Karpas-422 (cell line): ENCODE measurements at regions not wholly inside any gene's neighbourhood (a gene's known extent, or its start where the extent isn't known, plus 50 kb on each side); places are given as distances from the start of the nearest gene placed in this dataset.

Experiments used
- DNase-seq: peaks from one replicate; pipeline ENCODE4 v3.0.0-alpha.2; 2015
- H2AFZ ChIP-seq: fragments of 200-600 bp; sonication (generic); 2 replicates; pipeline ENCODE4 v1.6.1; 2014; ENCODE audit warnings: antibody characterized with exemption, low read length, mixed read lengths
- H3K27ac ChIP-seq: fragments of 200-600 bp; sonication (generic); 2 replicates; pipeline ENCODE4 v1.5.1; 2014; ENCODE audit warnings: mild to moderate bottlenecking, low read length, moderate library complexity
- H3K27me3 ChIP-seq: fragments of 200-600 bp; sonication (generic); 2 replicates; pipeline ENCODE4 v1.6.1; 2014; ENCODE audit warnings: low read length, mixed read lengths
- H3K36me3 ChIP-seq: fragments of 200-600 bp; sonication (generic); 2 replicates; pipeline ENCODE4 v1.6.1; 2014; ENCODE audit warnings: low read length, mixed read lengths; ENCODE audit not compliant: insufficient read depth
- H3K4me1 ChIP-seq: fragments of 200-600 bp; sonication (generic); 2 replicates; pipeline ENCODE4 v1.6.1; 2014; ENCODE audit warnings: mild to moderate bottlenecking, low read length, mixed read lengths
- H3K4me2 ChIP-seq: fragments of 200-600 bp; sonication (generic); 2 replicates; pipeline ENCODE4 v1.6.1; 2014; ENCODE audit warnings: low read length, low read depth, mild to moderate bottlenecking; ENCODE audit not compliant: poor library complexity, severe bottlenecking
- H3K4me3 ChIP-seq: fragments of 200-600 bp; sonication (generic); 2 replicates; pipeline ENCODE4 v1.5.1; 2014; ENCODE audit warnings: mild to moderate bottlenecking, antibody characterized with exemption, low read length, mixed read lengths
- H3K79me2 ChIP-seq: fragments of 200-600 bp; sonication (generic); 2 replicates; pipeline ENCODE4 v1.6.1; 2014; ENCODE audit warnings: mild to moderate bottlenecking, low read length, mixed read lengths
- H3K9ac ChIP-seq: fragments of 200-600 bp; sonication (generic); 2 replicates; pipeline ENCODE4 v1.6.0; 2014; ENCODE audit warnings: low read length
- H3K9me2 ChIP-seq: fragments of 200-600 bp; sonication (generic), shearing (Covaris generic); replicated peaks from 2 replicates; pipeline ENCODE4 v1.6.0; 2014; ENCODE audit warnings: mild to moderate bottlenecking, low read length, moderate library complexity; ENCODE audit not compliant: insufficient read depth
- H3K9me3 ChIP-seq: fragments of 300-700, 200-600 bp; sonication (generic); 2 replicates; pipeline ENCODE4 v1.6.1; 2014; ENCODE audit warnings: low read length, mixed read lengths
- H4K20me1 ChIP-seq: fragments of 200-600 bp; sonication (generic); 2 replicates; pipeline ENCODE4 v1.6.1; 2014; ENCODE audit warnings: mild to moderate bottlenecking, antibody characterized with exemption, low read length, low read depth; ENCODE audit not compliant: insufficient read depth

- H3K9me3 ChIP-seq: no peaks in the 10 kb centered on the region
- no peak overlapping the region for H3K9ac ChIP-seq
- no peaks in the 10 kb centered on the region for H4K20me1 ChIP-seq
- H3K4me3 ChIP-seq: no peak overlapping the region
- no peak overlapping the region for H3K4me2 ChIP-seq
- no peaks in the 10 kb centered on the region for H3K4me1 ChIP-seq
- H3K79me2 ChIP-seq: no peaks in the 10 kb centered on the region
- no peaks in the 10 kb centered on the region for H3K27me3 ChIP-seq
- H2AFZ ChIP-seq: no peak overlapping the region
- no peaks in the 10 kb centered on the region for H3K36me3 ChIP-seq
- DNase-seq: no peak
- no peak overlapping the region for H3K27ac ChIP-seq
- H3K9me2 ChIP-seq: no peaks in the 10 kb centered on the region
Measured at GRCh38 chr10:78251016-78251385, 217.3 kb downstream of the RPS24 start.

DNA sequence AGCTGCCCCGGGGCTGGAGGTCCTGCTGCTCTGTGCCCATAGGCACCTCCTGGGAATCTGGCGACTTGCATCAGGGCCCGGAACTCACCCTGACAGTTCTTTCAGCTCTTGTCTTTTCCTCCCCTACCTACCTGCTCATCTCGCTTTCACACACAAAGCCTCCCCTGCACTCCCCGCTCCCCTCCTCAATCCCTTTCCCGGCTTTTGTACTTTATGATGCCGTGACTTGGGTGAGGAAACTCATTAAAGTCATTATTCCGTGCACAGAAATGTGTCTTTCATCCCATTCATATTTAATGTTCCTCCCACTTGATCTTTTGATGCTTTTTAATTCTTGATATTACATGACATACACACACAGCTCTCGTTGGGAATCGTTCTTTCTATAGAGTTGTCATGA is 218.6 kb downstream of the RPS24 start:
- Histone ChIP-seq H4K20me1 (no peaks in the 10 kb centered on the region), H3K4me3 (no peak overlapping the region), H3K27me3 (no peaks in the 10 kb centered on the region), H3K9ac (no peak overlapping the region), H3K27ac (no peak overlapping the region), H3K4me2 (no peak overlapping the region), H2AFZ (no peak overlapping the region), H3K79me2 (no peaks in the 10 kb centered on the region), H3K36me3 (no peaks in the 10 kb centered on the region), H3K4me1 (no peaks in the 10 kb centered on the region), H3K9me3 (no peaks in the 10 kb centered on the region), H3K9me2 (no peaks in the 10 kb centered on the region)
- no peak for DNase-seq

- no peaks in the 10 kb centered on the region for H3K36me3 ChIP-seq
- H3K27me3 ChIP-seq: no peaks in the 10 kb centered on the region
- H3K9me2 ChIP-seq: no peaks in the 10 kb centered on the region
- no peaks in the 10 kb centered on the region for H3K4me1 ChIP-seq
- no peaks in the 10 kb centered on the region for H3K79me2 ChIP-seq
- no peaks in the 10 kb centered on the region for H3K9me3 ChIP-seq
- no peak overlapping the region for H3K27ac ChIP-seq
- no peak for DNase-seq
- no peaks in the 10 kb centered on the region for H4K20me1 ChIP-seq
- H2AFZ ChIP-seq: no peak overlapping the region
- H3K4me3 ChIP-seq: no peak overlapping the region
- no peak overlapping the region for H3K9ac ChIP-seq
- no peak overlapping the region for H3K4me2 ChIP-seq
Measured at GRCh38 chr10:78253063-78253853, 219.6 kb downstream of the RPS24 start.

- Histone ChIP-seq H2AFZ (no peak overlapping the region), H3K4me1 (no peaks in the 10 kb centered on the region), H3K27ac (no peak overlapping the region), H3K9ac (no peak overlapping the region), H3K4me3 (no peak overlapping the region), H4K20me1 (no peaks in the 10 kb centered on the region), H3K4me2 (no peak overlapping the region), H3K27me3 (no peaks in the 10 kb centered on the region), H3K9me2 (no peaks in the 10 kb centered on the region), H3K36me3 (no peaks in the 10 kb centered on the region), H3K9me3 (no peaks in the 10 kb centered on the region), H3K79me2 (no peaks in the 10 kb centered on the region)
- DNase-seq: no peak
Measured at GRCh38 chr10:78254013-78254412, 220.3 kb downstream of the RPS24 start.

DNA sequence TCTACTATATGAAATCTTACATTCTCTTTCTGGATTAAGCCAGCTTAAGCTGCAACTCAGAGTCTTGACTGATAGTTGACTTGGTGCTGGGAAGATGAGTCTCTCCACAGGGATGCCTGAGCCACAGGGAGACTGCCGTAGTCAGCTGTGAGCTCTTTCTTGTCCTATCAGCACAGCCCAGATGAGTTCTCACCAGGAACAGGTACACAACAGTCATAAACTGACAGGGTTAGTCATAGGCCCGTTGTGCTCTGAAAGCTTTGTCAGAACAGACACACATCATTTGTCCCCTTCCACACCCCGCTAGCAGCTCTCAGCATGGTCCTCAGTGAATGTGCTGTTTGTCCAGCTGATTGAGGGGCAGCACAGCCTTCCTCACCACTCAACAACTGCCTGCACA is 221.6 kb downstream of the RPS24 start:
- H3K9ac ChIP-seq: no peak overlapping the region
- no peaks in the 10 kb centered on the region for H3K9me2 ChIP-seq
- no peaks in the 10 kb centered on the region for H4K20me1 ChIP-seq
- H3K36me3 ChIP-seq: no peaks in the 10 kb centered on the region
- H3K79me2 ChIP-seq: no peaks in the 10 kb centered on the region
- H2AFZ ChIP-seq: no peak overlapping the region
- no peaks in the 10 kb centered on the region for H3K27me3 ChIP-seq
- H3K4me3 ChIP-seq: no peak overlapping the region
- H3K9me3 ChIP-seq: no peaks in the 10 kb centered on the region
- H3K27ac ChIP-seq: no peak overlapping the region
- no peaks in the 10 kb centered on the region for H3K4me1 ChIP-seq
- H3K4me2 ChIP-seq: no peak overlapping the region
- DNase-seq: no peak

GRCh38 chr10:78255796-78256638 is 222.4 kb downstream of the RPS24 start:
- no peaks in the 10 kb centered on the region for H3K36me3 ChIP-seq
- H2AFZ ChIP-seq: no peak overlapping the region
- H3K27me3 ChIP-seq: no peaks in the 10 kb centered on the region
- no peak overlapping the region for H3K9ac ChIP-seq
- H3K4me1 ChIP-seq: no peaks in the 10 kb centered on the region
- H3K79me2 ChIP-seq: no peaks in the 10 kb centered on the region
- no peak overlapping the region for H3K4me3 ChIP-seq
- H3K9me3 ChIP-seq: no peaks in the 10 kb centered on the region
- H3K9me2 ChIP-seq: no peaks in the 10 kb centered on the region
- H4K20me1 ChIP-seq: no peaks in the 10 kb centered on the region
- H3K4me2 ChIP-seq: no peak overlapping the region
- DNase-seq: no peak
- no peak overlapping the region for H3K27ac ChIP-seq

- no peaks in the 10 kb centered on the region for H3K4me1 ChIP-seq
- no peaks in the 10 kb centered on the region for H3K9me2 ChIP-seq
- H2AFZ ChIP-seq: no peak overlapping the region
- no peak overlapping the region for H3K9ac ChIP-seq
- peak; percentile 49 for DNase-seq
- no peak overlapping the region for H3K4me2 ChIP-seq
- no peaks in the 10 kb centered on the region for H4K20me1 ChIP-seq
- no peaks in the 10 kb centered on the region for H3K9me3 ChIP-seq
- H3K4me3 ChIP-seq: no peak overlapping the region
- H3K36me3 ChIP-seq: no peaks in the 10 kb centered on the region
- H3K27me3 ChIP-seq: no peaks in the 10 kb centered on the region
- H3K27ac ChIP-seq: no peak overlapping the region
- H3K79me2 ChIP-seq: no peaks in the 10 kb centered on the region
Measured at GRCh38 chr10:78258323-78259030, 224.8 kb downstream of the RPS24 start.

DNA sequence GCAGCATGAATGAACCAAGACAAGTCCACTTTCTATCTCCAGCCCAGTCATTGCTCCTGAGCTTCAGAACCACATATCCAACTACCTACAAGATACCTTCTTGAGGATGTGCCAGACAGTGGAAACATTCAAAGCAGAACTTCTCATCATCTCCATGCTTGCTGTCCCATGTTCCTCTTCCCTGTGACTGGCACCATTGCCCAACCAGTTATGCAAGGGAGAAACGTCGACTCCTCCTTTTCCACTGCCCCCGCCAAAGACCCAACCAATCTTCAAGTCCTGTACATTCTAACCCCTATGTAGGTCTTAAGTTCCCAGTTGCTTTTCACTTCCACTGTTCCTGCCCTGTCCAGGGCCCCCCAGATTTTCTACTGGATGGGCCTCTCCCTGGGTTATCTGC is 225.7 kb downstream of the RPS24 start:
- no peak overlapping the region for H3K4me3 ChIP-seq
- no peaks in the 10 kb centered on the region for H3K9me3 ChIP-seq
- no peaks in the 10 kb centered on the region for H4K20me1 ChIP-seq
- H3K9me2 ChIP-seq: no peaks in the 10 kb centered on the region
- H3K4me2 ChIP-seq: no peak overlapping the region
- H2AFZ ChIP-seq: no peak overlapping the region
- no peaks in the 10 kb centered on the region for H3K27me3 ChIP-seq
- DNase-seq: no peak
- H3K9ac ChIP-seq: no peak overlapping the region
- no peaks in the 10 kb centered on the region for H3K4me1 ChIP-seq
- H3K27ac ChIP-seq: no peak overlapping the region
- no peaks in the 10 kb centered on the region for H3K36me3 ChIP-seq
- no peaks in the 10 kb centered on the region for H3K79me2 ChIP-seq
